Ascending aorta (tissue), 2 donors: ENCODE measurements at regions not wholly inside any gene's neighbourhood (a gene's known extent, or its start where the extent isn't known, plus 50 kb on each side); places are given as distances from the start of the nearest gene placed in this dataset.
"Not testable (repeated sequence)": the region's sequence is repeated elsewhere in the genome, so short reads cannot be mapped to it uniquely, and the experiment has no call there.

ENCODE experiments used
- DNase-seq, 2 donors: peaks; one replicate each; pipeline ENCODE4 v3.0.0-alpha.2; 2019; ENCODE audit warnings: low spot score in 2 of 2
- H3K27ac ChIP-seq, 2 donors: fragments of 200-600 bp; sonication (generic); one replicate each; pipeline ENCODE4 v1.5.1; 2016 to 2017; ENCODE audit warnings: mild to moderate bottlenecking in 1 of 2
- H3K27me3 ChIP-seq: fragments of 200-600 bp; sonication (generic); one replicate; pipeline ENCODE4 v1.5.1; 2017
- H3K36me3 ChIP-seq, 2 donors: fragments of 200-600 bp; sonication (generic); one replicate each; pipeline ENCODE4 v1.5.1; 2016
- H3K4me1 ChIP-seq, 2 donors: fragments of 200-600 bp; sonication (generic); one replicate each; pipeline ENCODE4 v1.5.1; 2016 to 2017; ENCODE audit warnings: mild to moderate bottlenecking in 1 of 2
- H3K4me3 ChIP-seq, 2 donors: fragments of 200-600 bp; sonication (generic); one replicate each; pipeline ENCODE4 v1.5.1; 2016 to 2017; ENCODE audit warnings: mild to moderate bottlenecking in 1 of 2
- H3K9me3 ChIP-seq, 2 donors: fragments of 200-600 bp; sonication (generic); one replicate each; pipeline ENCODE4 v1.5.1; 2016
- intact Hi-C: fragments of 100-400 bp; cut with DNase I; formaldehyde crosslinking; loops from one replicate; pipeline ENCODE4 v1.15.1; 2023
- TF ChIP-seq, protein P1 (sequence below), 3 experiments: fragments of 200-600 bp in 2 of 3; fragments of 450-650 bp in 1 of 3; sonication (generic) in 2 of 3; IDR thresholded peaks; one replicate each; pipeline ENCODE4 v1.5.1; 2016 to 2019; ENCODE audit warnings: antibody characterized with exemption in 3 of 3, mild to moderate bottlenecking in 1 of 3, moderate library complexity in 1 of 3

DNA sequence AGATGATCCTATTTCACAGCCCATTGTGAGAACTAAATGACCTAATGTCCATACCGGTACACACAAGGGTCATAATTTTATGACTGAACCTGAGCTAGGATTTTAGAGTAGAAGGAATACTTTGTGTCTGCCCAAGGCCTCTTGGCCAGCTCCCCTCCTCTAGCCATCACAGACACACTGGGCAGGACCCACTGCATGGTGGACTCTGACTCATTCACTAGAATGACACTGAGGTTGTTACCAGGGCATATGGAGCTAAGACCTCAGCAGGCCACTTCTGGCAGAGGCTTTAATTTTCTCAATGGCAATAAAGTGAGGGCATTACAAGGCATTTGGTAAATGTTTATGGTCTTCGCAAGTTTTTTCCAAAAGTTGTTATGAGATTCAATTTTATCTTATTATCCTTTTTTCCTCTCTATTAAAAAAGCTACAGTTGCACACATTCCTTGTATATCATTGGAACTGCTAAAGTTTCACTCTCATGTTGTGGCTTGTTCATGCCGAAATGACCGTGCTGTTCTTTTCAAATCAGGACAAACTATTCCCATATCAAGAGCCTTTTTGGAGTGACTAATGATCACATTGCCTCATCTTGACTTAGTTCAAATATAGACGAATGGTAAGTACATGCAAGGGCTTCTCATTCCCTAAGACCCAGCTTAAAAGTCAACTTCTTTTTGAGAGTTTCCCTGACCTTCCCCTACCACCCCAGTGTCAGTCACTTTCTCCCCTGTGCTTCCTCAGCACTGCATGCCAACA, 595.7 kb downstream of the ACTL7B start:
- TF ChIP-seq, protein P1, sequence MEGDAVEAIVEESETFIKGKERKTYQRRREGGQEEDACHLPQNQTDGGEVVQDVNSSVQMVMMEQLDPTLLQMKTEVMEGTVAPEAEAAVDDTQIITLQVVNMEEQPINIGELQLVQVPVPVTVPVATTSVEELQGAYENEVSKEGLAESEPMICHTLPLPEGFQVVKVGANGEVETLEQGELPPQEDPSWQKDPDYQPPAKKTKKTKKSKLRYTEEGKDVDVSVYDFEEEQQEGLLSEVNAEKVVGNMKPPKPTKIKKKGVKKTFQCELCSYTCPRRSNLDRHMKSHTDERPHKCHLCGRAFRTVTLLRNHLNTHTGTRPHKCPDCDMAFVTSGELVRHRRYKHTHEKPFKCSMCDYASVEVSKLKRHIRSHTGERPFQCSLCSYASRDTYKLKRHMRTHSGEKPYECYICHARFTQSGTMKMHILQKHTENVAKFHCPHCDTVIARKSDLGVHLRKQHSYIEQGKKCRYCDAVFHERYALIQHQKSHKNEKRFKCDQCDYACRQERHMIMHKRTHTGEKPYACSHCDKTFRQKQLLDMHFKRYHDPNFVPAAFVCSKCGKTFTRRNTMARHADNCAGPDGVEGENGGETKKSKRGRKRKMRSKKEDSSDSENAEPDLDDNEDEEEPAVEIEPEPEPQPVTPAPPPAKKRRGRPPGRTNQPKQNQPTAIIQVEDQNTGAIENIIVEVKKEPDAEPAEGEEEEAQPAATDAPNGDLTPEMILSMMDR (IDR thresholded peaks at IDR 0.05) = no peak
- no peak overlapping the region for H3K27ac ChIP-seq

DNA sequence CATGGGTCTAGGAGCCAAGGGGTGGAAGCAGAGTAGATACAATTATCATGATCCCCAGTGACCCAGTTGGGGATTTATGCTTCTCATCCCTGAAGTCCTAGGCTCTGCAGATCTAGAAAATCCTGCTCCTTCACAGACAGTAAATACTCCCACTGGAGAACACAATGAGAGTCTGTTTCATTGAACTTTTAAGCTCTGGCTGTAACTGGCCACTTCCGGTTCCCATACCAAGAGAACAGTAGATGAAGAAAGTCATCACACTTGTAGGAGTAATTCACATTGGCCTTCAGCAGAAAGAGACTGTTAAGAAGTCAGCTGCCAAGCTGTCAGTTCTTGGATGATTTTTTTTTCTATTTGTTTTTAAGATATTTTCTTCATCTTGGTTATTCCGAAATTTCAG, 597.1 kb downstream of the ACTL7B start:
- Histone ChIP-seq H3K4me1 (no peaks in the 10 kb centered on the region), H3K27ac (no peak overlapping the region), H3K4me3 (no peak overlapping the region), H3K36me3 (no peaks in the 10 kb centered on the region), H3K27me3 (no peaks in the 10 kb centered on the region), H3K9me3 (no peaks in the 10 kb centered on the region)
- TF ChIP-seq, protein P1 (IDR thresholded peaks at IDR 0.05) = no peak
- intact Hi-C loops = no loop called here
- DNase-seq = no peak

More for the DNA sequence above, 595.7 kb downstream of the ACTL7B start:
- no peak for DNase-seq
- no peaks in the 10 kb centered on the region for H3K27me3 ChIP-seq
- no peaks in the 10 kb centered on the region for H3K9me3 ChIP-seq
- H3K36me3 ChIP-seq = no peaks in the 10 kb centered on the region
- intact Hi-C loops = no loop called here
- H3K4me1 ChIP-seq = no peaks in the 10 kb centered on the region
- H3K4me3 ChIP-seq = no peak overlapping the region

DNA sequence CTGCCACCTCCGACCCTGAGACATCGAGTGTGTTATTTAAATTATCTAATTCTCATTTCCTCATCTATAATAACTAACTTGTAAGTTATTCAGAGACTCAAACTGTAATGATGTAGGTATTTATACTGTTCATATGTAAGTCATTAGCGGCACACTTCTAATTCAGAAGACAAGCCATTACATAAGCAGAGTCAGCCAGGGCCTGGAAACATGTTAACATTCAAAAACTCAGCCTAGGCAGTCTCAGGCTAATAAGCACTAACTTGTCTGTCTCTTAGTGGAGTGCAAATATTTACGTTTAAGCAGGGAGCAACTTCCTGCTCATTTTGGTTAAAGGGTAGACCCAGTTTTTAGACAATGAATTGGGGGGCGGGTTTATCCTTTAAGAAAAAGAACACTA, 598.4 kb downstream of the ACTL7B start:
- Histone ChIP-seq H3K36me3 (no peaks in the 10 kb centered on the region), H3K27me3 (no peaks in the 10 kb centered on the region), H3K27ac (no peak overlapping the region), H3K9me3 (no peaks in the 10 kb centered on the region), H3K4me3 (no peak overlapping the region), H3K4me1 (no peaks in the 10 kb centered on the region)
- intact Hi-C loops = no loop called here
- TF ChIP-seq, protein P1 (IDR thresholded peaks at IDR 0.05) = no peak
- DNase-seq = no peak

DNA sequence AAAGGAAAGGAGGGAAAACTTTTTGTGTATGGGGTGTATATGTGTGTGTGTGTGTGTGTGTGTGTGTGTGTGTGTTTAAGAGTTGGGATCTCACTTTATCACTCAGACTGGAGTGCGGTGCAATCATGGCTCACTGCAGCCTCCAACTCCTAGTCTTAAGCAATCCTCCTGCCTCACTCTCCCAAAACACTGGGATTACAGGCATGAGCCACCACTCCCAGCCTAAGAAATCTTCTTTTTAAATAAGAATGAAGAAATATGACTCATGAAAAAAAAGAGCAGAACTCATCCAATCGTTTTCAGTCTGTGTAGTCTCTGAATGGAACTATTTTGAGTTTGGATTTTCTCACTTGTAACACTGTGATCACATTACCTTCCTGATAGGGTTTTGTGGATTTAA, 601.5 kb downstream of the ACTL7B start:
- H3K4me3 ChIP-seq = no peak overlapping the region
- intact Hi-C loops = no loop called here
- no peaks in the 10 kb centered on the region for H3K27me3 ChIP-seq
- TF ChIP-seq, protein P1 (IDR thresholded peaks at IDR 0.05) = no peak
- no peak for DNase-seq
- no peaks in the 10 kb centered on the region for H3K4me1 ChIP-seq
- no peak overlapping the region for H3K27ac ChIP-seq
- H3K36me3 ChIP-seq = no peaks in the 10 kb centered on the region
- H3K9me3 ChIP-seq = no peaks in the 10 kb centered on the region

DNA sequence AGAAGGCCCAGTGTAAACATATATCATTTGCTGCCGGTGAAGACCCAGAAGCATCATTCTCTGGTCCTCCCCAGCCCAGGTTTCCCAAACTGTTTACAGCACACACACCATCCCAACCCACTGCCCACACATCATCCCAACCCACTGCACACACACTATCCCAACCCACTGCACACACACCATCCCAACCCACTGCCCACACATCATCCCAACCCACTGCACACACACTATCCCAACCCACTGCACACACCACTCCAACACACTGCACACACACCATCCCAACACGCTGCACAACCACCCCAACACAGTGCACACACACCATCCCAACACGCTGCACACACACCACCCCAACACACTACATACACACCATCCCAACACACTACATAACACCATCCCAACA, 608.4 kb downstream of the ACTL7B start:
- DNase-seq, H3K4me3 ChIP-seq, H3K4me1 ChIP-seq, H3K27me3 ChIP-seq, H3K9me3 ChIP-seq, H3K36me3 ChIP-seq, intact Hi-C loops, H3K27ac ChIP-seq: not testable (repeated sequence)

DNA sequence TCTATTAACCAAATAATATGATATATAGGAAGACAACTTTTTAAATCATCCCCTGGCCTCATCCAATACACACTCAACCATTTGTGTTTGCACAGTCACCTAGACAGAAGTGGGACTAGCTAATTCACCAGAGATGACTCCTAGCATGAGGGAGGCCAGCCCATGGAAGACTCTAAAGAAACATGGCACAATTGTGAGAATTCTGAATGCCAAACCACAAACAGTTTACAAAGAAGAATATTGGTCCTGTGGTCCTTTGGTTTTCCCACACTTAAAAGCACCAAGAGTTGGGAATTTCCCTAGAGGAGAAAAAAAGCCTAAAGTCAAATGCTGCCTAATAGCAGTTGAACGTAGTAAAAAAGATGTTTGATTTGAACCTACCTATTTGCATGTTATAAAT, 609.9 kb downstream of the ACTL7B start:
- H3K36me3 ChIP-seq = no peaks in the 10 kb centered on the region
- no peaks in the 10 kb centered on the region for H3K4me1 ChIP-seq
- no peaks in the 10 kb centered on the region for H3K27me3 ChIP-seq
- no peak for DNase-seq
- H3K9me3 ChIP-seq = no peaks in the 10 kb centered on the region
- TF ChIP-seq, protein P1 (IDR thresholded peaks at IDR 0.05) = no peak
- intact Hi-C loops = no loop called here
- no peak overlapping the region for H3K27ac ChIP-seq
- H3K4me3 ChIP-seq = no peak overlapping the region
